Thymus (tissue), 11 donors: ENCODE measurements at regions not wholly inside any gene's neighbourhood (a gene's known extent, or its start where the extent isn't known, plus 50 kb on each side); places are given as distances from the start of the nearest gene placed in this dataset.

Experiments used
- DNase-seq, 9 donors: peaks; one replicate each; pipeline ENCODE4 v3.0.0-alpha.2; 2013; ENCODE audit warnings: low spot score in 9 of 9, low read depth in 6 of 9, missing footprints in 1 of 9
- H3K27ac ChIP-seq, 2 donors: one replicate each; pipeline ENCODE4 v1.5.1; 2013; ENCODE audit warnings: control low read depth in 1 of 2, low read depth in 1 of 2, low read length in 1 of 2, mild to moderate bottlenecking in 1 of 2, moderate library complexity in 1 of 2
- H3K27me3 ChIP-seq, 2 donors: one replicate each; pipeline ENCODE4 v1.5.1; 2013; ENCODE audit warnings: low read length in 1 of 2; ENCODE audit not compliant: control insufficient read depth in 2 of 2, insufficient read depth in 1 of 2
- H3K36me3 ChIP-seq, 2 donors: one replicate each; pipeline ENCODE4 v1.5.1; 2013; ENCODE audit warnings: low read length in 1 of 2, mild to moderate bottlenecking in 1 of 2, moderate library complexity in 1 of 2; ENCODE audit not compliant: control insufficient read depth in 2 of 2, insufficient read depth in 2 of 2
- H3K4me1 ChIP-seq, 2 donors: one replicate each; pipeline ENCODE4 v1.5.1; 2013; ENCODE audit warnings: low read length in 2 of 2; ENCODE audit not compliant: control insufficient read depth in 2 of 2, insufficient read depth in 2 of 2
- H3K4me3 ChIP-seq, 2 donors: one replicate each; pipeline ENCODE4 v1.5.1; 2013; ENCODE audit warnings: low read length in 2 of 2, control low read depth in 1 of 2, mild to moderate bottlenecking in 1 of 2
- H3K9me3 ChIP-seq, 2 donors: one replicate each; pipeline ENCODE4 v1.5.1; 2013; ENCODE audit warnings: low read length in 1 of 2, mild to moderate bottlenecking in 1 of 2; ENCODE audit not compliant: control insufficient read depth in 2 of 2, insufficient read depth in 1 of 2
- WGBS: extraction: QIAGEN DNeasy Blood & Tissue Kit; methylation state at CpG from one replicate; pipeline ENCODE4 v1.1.7; 2013; 5-methylcytosine and 5-hydroxymethylcytosine counted together
- donor health status: healthy.

GRCh38 chr15:69979262-69979661 lies 118.5 kb downstream of the TLE3 start:
- WGBS: 16% methylated on average over 5 of the region's 5 CpGs
- no peak for DNase-seq
- H3K4me3 ChIP-seq: no peak overlapping the region
- H3K27me3 ChIP-seq: peaks cover 0 to 16% of the 10 kb centered on the region in 2 donors
- H3K36me3 ChIP-seq: no peaks in the 10 kb centered on the region
- no peaks in the 10 kb centered on the region for H3K9me3 ChIP-seq
- H3K27ac ChIP-seq: no peak overlapping the region
- no peaks in the 10 kb centered on the region for H3K4me1 ChIP-seq

DNA sequence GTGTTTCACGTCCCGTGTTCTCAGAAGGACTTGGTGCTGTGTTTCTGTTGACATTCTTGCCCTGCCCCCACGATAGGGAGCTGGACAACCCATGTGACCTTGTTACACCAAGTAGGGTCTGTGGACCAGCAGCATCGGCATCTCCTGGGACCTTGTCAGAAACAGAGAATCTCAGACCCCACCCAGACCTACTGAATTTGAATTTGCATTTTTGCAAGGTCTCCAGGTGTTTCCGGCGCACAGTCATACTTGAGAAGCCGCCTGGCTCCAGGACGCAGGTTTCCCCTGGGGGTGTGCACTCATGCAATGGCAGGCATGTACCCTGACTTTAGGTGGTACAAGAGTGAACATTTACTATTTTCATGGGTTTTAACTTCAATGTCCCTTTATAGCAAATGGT lies 117.9 kb downstream of the TLE3 start:
- DNase-seq: no peak
- H3K27ac ChIP-seq: no peak overlapping the region
- no peaks in the 10 kb centered on the region for H3K36me3 ChIP-seq
- H3K27me3 ChIP-seq: peaks cover 0 to 16% of the 10 kb centered on the region in 2 donors
- H3K9me3 ChIP-seq: no peaks in the 10 kb centered on the region
- no peak overlapping the region for H3K4me3 ChIP-seq
- 92% methylated on average over 8 of the region's 8 CpGs for WGBS
- H3K4me1 ChIP-seq: no peaks in the 10 kb centered on the region

- DNase-seq: no peak
- Histone ChIP-seq H3K4me1 (no peaks in the 10 kb centered on the region), H3K27ac (no peak overlapping the region), H3K9me3 (no peaks in the 10 kb centered on the region), H3K27me3 (peaks cover 0 to 16% of the 10 kb centered on the region in 2 donors), H3K36me3 (no peaks in the 10 kb centered on the region), H3K4me3 (no peak overlapping the region)
- WGBS: 91% methylated on average over 7 of the region's 7 CpGs
These were observed 117.2 kb downstream of the TLE3 start for GRCh38 chr15:69980341-69981059.

GRCh38 chr15:69982037-69982436 lies 115.7 kb downstream of the TLE3 start:
- H3K27me3 ChIP-seq: peaks cover 0 to 22% of the 10 kb centered on the region in 2 donors
- 80% methylated on average over 2 of the region's 2 CpGs for WGBS
- no peaks in the 10 kb centered on the region for H3K4me1 ChIP-seq
- H3K36me3 ChIP-seq: no peaks in the 10 kb centered on the region
- no peak overlapping the region for H3K27ac ChIP-seq
- H3K9me3 ChIP-seq: no peaks in the 10 kb centered on the region
- no peak overlapping the region for H3K4me3 ChIP-seq
- DNase-seq: no peak

DNA sequence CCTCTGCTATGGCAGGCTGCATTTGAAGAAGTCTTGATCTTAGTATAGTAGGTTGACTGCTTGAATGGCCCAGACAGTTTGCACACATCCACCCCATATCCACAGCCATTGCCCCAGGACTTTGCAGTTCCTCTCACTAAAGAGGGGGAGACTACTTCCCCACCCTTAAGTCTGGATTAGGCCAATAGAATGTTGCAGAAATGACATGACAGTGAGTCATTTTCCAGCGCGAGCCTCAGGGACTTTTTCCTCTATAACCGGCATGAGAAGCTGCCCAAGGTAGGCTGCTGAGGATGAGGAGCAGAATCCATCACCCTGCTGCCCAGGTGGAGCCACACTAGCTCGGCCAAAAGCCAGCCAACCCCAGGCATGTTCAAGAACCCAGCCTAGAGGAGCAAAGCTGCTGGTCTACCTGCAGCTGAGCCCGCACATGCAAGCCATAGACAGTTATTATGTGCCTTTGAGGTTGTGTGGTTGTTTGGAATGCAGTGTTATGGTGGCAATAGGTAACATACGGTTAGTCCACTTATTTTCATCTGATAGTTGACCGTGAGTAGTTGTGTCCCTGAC lies 113.9 kb downstream of the TLE3 start:
- H3K9me3 ChIP-seq: no peaks in the 10 kb centered on the region
- H3K4me1 ChIP-seq: no peaks in the 10 kb centered on the region
- no peak overlapping the region for H3K27ac ChIP-seq
- no peak for DNase-seq
- no peak overlapping the region for H3K4me3 ChIP-seq
- peaks cover 0 to 30% of the 10 kb centered on the region in 2 donors for H3K27me3 ChIP-seq
- 92% methylated on average over 7 of the region's 7 CpGs for WGBS
- no peaks in the 10 kb centered on the region for H3K36me3 ChIP-seq

DNA sequence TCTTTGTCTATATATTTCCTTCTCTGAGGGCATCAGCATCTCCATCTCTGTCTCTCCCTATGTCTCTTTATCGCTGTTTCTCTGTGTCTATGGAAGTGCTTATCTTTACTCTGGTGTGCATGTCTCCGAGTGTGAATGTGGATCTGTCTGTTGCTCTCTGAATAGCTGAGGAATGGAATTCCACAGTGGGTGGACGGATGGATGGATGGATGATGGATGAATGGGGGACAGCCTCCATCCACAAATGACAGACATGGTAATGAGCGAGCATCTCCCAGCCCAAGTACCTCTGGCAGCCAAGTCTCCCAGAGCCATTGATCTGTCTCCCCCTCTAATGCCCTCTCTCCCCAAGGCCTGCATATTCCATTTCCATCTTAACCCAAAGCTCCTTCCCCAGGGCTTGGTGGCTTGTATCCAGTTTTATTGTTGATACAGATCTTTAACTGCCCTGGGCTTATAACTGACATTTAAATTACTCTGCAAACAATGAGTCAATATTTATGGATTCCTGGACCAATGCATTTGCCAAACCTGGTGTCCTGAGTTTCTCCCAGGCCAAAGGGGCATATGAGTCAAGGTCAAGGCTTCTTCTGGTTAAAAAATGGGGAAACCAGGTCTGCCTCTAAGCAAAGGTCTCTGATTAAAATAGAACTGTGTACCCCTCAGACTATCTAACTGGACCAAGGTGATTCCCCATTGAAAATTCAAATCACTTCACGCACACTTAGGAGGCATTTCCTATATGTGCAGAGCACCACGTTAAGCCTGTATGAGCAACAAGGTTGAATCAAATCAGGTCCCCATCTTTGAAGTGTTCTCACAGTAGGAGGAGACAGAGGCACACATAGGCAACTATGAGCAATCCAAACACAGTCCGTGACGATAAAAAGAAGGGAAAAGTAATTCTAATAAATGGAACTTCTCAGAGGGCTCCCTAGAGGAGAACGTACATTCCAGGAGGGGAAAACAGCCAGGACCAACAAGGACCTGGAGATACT lies 109.9 kb downstream of the TLE3 start:
- Histone ChIP-seq H3K9me3 (no peaks in the 10 kb centered on the region), H3K4me3 (no peak overlapping the region), H3K27me3 (peaks cover 0 to 40% of the 10 kb centered on the region in 2 donors), H3K36me3 (no peaks in the 10 kb centered on the region), H3K27ac (no peak overlapping the region), H3K4me1 (no peaks in the 10 kb centered on the region)
- 93% methylated on average over 9 of the region's 9 CpGs for WGBS
- DNase-seq: no peak

GRCh38 chr15:69988541-69989225 lies 109.0 kb downstream of the TLE3 start:
- H3K27ac ChIP-seq: no peak overlapping the region
- H3K9me3 ChIP-seq: no peaks in the 10 kb centered on the region
- no peaks in the 10 kb centered on the region for H3K4me1 ChIP-seq
- H3K36me3 ChIP-seq: no peaks in the 10 kb centered on the region
- 95% methylated on average over 10 of the region's 10 CpGs for WGBS
- no peak for DNase-seq
- H3K27me3 ChIP-seq: peaks cover 0 to 36% of the 10 kb centered on the region in 2 donors
- no peak overlapping the region for H3K4me3 ChIP-seq

DNA sequence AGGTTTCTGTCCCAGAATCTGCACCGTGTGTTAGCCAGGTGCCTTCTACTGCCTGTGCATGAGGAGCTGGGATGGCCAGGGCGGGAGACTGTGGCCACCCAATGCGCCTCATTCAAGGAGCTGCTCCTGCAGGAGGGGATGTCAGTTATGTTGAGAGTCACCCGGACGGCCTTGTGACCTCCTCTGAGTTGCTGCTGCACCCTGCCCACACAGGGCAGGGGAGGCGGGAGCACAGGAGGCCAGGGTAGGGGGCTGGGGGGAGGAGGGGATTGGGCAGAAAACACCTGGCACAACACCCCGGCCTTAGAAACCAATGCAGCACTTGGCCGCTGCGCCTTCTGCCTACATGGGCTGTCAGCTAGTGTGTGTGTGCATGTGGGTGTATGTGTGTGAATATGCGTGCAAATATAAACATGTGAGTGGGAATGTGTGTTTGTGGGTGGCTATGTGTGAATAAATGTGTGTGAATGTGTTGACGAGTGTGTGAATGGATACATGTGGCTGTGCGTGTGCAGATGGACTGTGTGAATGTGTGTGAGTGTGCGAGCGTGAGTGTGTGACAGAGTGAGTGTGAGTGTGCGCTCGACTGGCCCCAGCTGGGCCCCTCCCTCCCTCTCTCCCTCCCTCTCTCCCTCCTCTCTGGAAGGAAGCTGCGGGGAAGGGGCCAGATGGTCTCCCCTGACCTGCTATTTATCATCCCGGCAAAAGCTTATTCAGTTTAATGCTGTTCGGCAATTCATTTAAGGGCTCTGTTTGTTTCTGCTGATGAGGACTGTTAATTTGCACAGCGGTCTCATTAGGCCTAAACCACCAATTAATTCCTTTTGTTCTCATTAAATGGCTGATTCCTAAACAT lies 106.9 kb downstream of the TLE3 start:
- Histone ChIP-seq H3K27me3 (peaks cover 0 to 33% of the 10 kb centered on the region in 2 donors), H3K4me3 (no peak overlapping the region), H3K9me3 (no peaks in the 10 kb centered on the region), H3K4me1 (no peaks in the 10 kb centered on the region), H3K36me3 (no peaks in the 10 kb centered on the region), H3K27ac (no peak overlapping the region)
- no peak for DNase-seq
- whole genome bisulfite sequencing: 92% methylated on average over 20 of the region's 20 CpGs
